GM12878 (cell line): ENCODE measurements at regions not wholly inside any gene's neighbourhood (a gene's known extent, or its start where the extent isn't known, plus 50 kb on each side); places are given as distances from the start of the nearest gene placed in this dataset.

Experiments used
- ATAC-seq: fragments of 200-7000 bp; cut with Tn5 transposase; 3 replicates; pipeline ENCODE4 v1.9.1; 2020; ENCODE audit warnings: mild to moderate bottlenecking, moderate library complexity
- BruUV-seq: library from RNA; stranded (reverse); fragments of 400-500 nt; replicated peaks from 2 replicates; lab custom pipeline; 2021; lab: Mats Ljungman, UMichigan
- CTCF ChIA-PET: fragments of 300-600 bp; sonication (Branson Sonifier 250); formaldehyde crosslinking; extraction: SDS; loops from one replicate; lab custom pipeline; 2021; ENCODE audit warnings: inconsistent platforms; lab: Yijun Ruan, JAX
- POLR2A ChIA-PET: fragments of 350-600 bp; formaldehyde crosslinking; extraction: SDS; loops from one replicate; lab custom pipeline; 2021; ENCODE audit warnings: inconsistent platforms; lab: Charles Lee
- RAD21 ChIA-PET: fragments of 300-600 bp; sonication (Branson Sonifier 250); formaldehyde crosslinking; loops from one replicate; lab custom pipeline; 2023; ENCODE audit warnings: antibody characterized with exemption; ENCODE audit not compliant: unreplicated experiment; lab: Charles Lee
- SMC1A ChIA-PET: fragments of 300-600 bp; sonication (Branson Sonifier 250); formaldehyde crosslinking; loops from one replicate; lab custom pipeline; 2023; ENCODE audit not compliant: unreplicated experiment, uncharacterized antibody; lab: Charles Lee
- DNase-seq: peaks from one replicate; pipeline ENCODE4 v3.0.0-alpha.2; 2011; ENCODE audit warnings: low read depth, low spot score
- FAIRE-seq: peaks from 3 replicates; lab custom pipeline; 2011; peaks lifted over from hg19 to GRCh38; lab: Jason Lieb, UNC
- H2AFZ ChIP-seq: 2 replicates; pipeline ENCODE4 v1.6.0; 2011; ENCODE audit warnings: low read depth, low read length, control low read depth; ENCODE audit not compliant: control insufficient read depth
- H3K27ac ChIP-seq: 2 replicates; pipeline ENCODE4 v1.5.1; 2011; ENCODE audit warnings: control low read depth; ENCODE audit not compliant: control insufficient read depth, insufficient read depth
- H3K27me3 ChIP-seq, 2 experiments: replicated peaks in 1 of 2; 2 replicates each; pipeline versions ENCODE4 v1.6.0 to v1.6.1; 2011; ENCODE audit warnings: low read length in 1 of 2; ENCODE audit not compliant: control insufficient read depth in 2 of 2, insufficient read depth in 2 of 2
- H3K36me3 ChIP-seq, 2 experiments: 2 replicates each; pipeline ENCODE4 v1.5.1; 2011; ENCODE audit warnings: low read length in 1 of 2; ENCODE audit not compliant: control insufficient read depth in 2 of 2, insufficient read depth in 2 of 2
- H3K4me1 ChIP-seq: 2 replicates; pipeline ENCODE4 v1.6.1; 2011; ENCODE audit warnings: mild to moderate bottlenecking, low read length, moderate library complexity, mixed read lengths; ENCODE audit not compliant: control insufficient read depth, insufficient read depth
- H3K4me2 ChIP-seq: 2 replicates; pipeline ENCODE4 v1.6.0; 2011; ENCODE audit warnings: control low read depth; ENCODE audit not compliant: control insufficient read depth, insufficient read depth
- H3K4me3 ChIP-seq: fragments of 200-600 bp; sonication (generic); 2 replicates; pipeline ENCODE4 v1.5.1; 2016
- H3K79me2 ChIP-seq: 2 replicates; pipeline ENCODE4 v1.6.0; 2011; ENCODE audit warnings: low read length; ENCODE audit not compliant: control insufficient read depth, insufficient read depth
- H3K9ac ChIP-seq: 2 replicates; pipeline ENCODE4 v1.8.0; 2011; ENCODE audit warnings: low read length, control low read depth, mixed read lengths; ENCODE audit not compliant: control insufficient read depth, insufficient read depth
- H3K9me3 ChIP-seq: replicated peaks from 3 replicates; pipeline ENCODE4 v1.5.1; 2011; ENCODE audit warnings: mild to moderate bottlenecking, low read length; ENCODE audit not compliant: control insufficient read depth, insufficient read depth
- H4K20me1 ChIP-seq: 2 replicates; pipeline ENCODE4 v1.6.0; 2011; ENCODE audit not compliant: control insufficient read depth, insufficient read depth
- CEBPZ ChIP-seq: fragments of 150-350 bp; IDR thresholded peaks from 2 replicates; pipeline ENCODE4 v1.6.1; 2016; ENCODE audit warnings: low read depth, low read length
- CHD1 ChIP-seq: IDR thresholded peaks from 2 replicates; pipeline ENCODE4 v1.6.1; 2012; ENCODE audit warnings: low read depth, low read length, improper control_type of control experiment
- CREB1 ChIP-seq: IDR thresholded peaks from 2 replicates; pipeline ENCODE4 v1.6.1; 2012; ENCODE audit warnings: low read depth, mild to moderate bottlenecking, inconsistent platforms
- KLF5 ChIP-seq: fragments of 450-650 bp; IDR thresholded peaks from 2 replicates; pipeline ENCODE4 v1.6.1; 2014; ENCODE audit warnings: mild to moderate bottlenecking; ENCODE audit not compliant: partially characterized antibody
- POU2F2 ChIP-seq: IDR thresholded peaks from 3 replicates; pipeline ENCODE4 v1.6.1; 2011; ENCODE audit warnings: low read depth, mild to moderate bottlenecking, low read length, borderline replicate concordance
- SREBF1 ChIP-seq: IDR thresholded peaks from 2 replicates; pipeline ENCODE4 v1.6.1; 2012; ENCODE audit warnings: mild to moderate bottlenecking, low read length
- WRNIP1 ChIP-seq: IDR thresholded peaks from 2 replicates; pipeline ENCODE4 v1.6.1; 2011; ENCODE audit warnings: low read depth, low read length, improper control_type of control experiment, borderline replicate concordance
- ZSCAN29 ChIP-seq: fragments of 450-650 bp; IDR thresholded peaks from 2 replicates; pipeline ENCODE4 v1.6.1; 2017; ENCODE audit warnings: mild to moderate bottlenecking, moderate library complexity
- WGBS: methylation state at CpG from one replicate; pipeline ENCODE4 v1.1.6; 2016; ENCODE audit warnings: low lambda C conversion rate; ENCODE audit not compliant: insufficient replicate concordance, insufficient coverage; ENCODE audit errors: missing lambda C conversion rate; 5-methylcytosine and 5-hydroxymethylcytosine counted together
- in situ Hi-C: fragments of 300-500 bp; cut with MboI; formaldehyde crosslinking; loops from 9 replicates; pipeline ENCODE4 v1.14.3; 2018; ENCODE audit warnings: mixed read lengths
- intact Hi-C: fragments of 100-400 bp; cut with micrococcal nuclease; formaldehyde crosslinking; loops from one replicate; pipeline ENCODE4 v1.14.2; 2022; ENCODE audit not compliant: unreplicated experiment
- TF ChIP-seq, protein P1 (sequence below): fragments of 450-650 bp; formaldehyde crosslinking; IDR thresholded peaks from 2 replicates; pipeline ENCODE4 v1.4.0; 2022; ENCODE audit warnings: mild to moderate bottlenecking, moderate library complexity

GRCh38 chr1:4602462-4603294, 51.7 kb upstream of the AJAP1 start:
- CTCF ChIA-PET: no interaction called here
- H3K4me2 ChIP-seq: no peak overlapping the region
- no peak overlapping the region for H3K4me3 ChIP-seq
- FAIRE-seq (no peak), ATAC-seq (no peak), DNase-seq (no peak)
- H2AFZ ChIP-seq: no peak overlapping the region
- in situ Hi-C loops: no loop called here
- H3K27me3 ChIP-seq: no peaks in the 10 kb centered on the region
- no peaks in the 10 kb centered on the region; the same call in 2 of the 3 replicates for H3K9me3 ChIP-seq
- intact Hi-C loops: no loop called here
- BruUV-seq: no TSS peak
- 23% methylated on average over 17 of the region's 17 CpGs for WGBS
- SMC1A ChIA-PET: no interaction called here
- POLR2A ChIA-PET: no interaction called here
- H3K27ac ChIP-seq: no peak overlapping the region
- H3K4me1 ChIP-seq: no peaks in the 10 kb centered on the region
- H3K36me3 ChIP-seq: no peaks in the 10 kb centered on the region
- H3K9ac ChIP-seq: no peak overlapping the region
- no peaks in the 10 kb centered on the region for H3K79me2 ChIP-seq
- no peaks in the 10 kb centered on the region for H4K20me1 ChIP-seq
- TF ChIP-seq, protein P1, sequence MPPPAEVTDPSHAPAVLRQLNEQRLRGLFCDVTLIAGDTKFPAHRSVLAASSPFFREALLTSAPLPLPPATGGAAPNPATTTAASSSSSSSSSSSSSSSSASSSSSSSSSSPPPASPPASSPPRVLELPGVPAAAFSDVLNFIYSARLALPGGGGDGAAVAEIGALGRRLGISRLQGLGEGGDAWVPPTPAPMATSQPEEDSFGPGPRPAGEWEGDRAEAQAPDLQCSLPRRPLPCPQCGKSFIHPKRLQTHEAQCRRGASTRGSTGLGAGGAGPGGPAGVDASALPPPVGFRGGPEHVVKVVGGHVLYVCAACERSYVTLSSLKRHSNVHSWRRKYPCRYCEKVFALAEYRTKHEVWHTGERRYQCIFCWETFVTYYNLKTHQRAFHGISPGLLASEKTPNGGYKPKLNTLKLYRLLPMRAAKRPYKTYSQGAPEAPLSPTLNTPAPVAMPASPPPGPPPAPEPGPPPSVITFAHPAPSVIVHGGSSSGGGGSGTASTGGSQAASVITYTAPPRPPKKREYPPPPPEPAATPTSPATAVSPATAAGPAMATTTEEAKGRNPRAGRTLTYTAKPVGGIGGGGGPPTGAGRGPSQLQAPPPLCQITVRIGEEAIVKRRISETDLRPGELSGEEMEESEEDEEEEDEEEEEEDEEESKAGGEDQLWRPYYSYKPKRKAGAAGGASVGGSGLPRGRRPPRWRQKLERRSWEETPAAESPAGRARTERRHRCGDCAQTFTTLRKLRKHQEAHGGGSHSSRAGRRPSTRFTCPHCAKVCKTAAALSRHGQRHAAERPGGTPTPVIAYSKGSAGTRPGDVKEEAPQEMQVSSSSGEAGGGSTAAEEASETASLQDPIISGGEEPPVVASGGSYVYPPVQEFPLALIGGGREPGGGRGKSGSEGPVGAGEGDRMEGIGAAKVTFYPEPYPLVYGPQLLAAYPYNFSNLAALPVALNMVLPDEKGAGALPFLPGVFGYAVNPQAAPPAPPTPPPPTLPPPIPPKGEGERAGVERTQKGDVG (CRISPR knock-in tag): no peak
- TF ChIP-seq POU2F2: no peak
- TF ChIP-seq WRNIP1: no peak
- no peak for TF ChIP-seq SREBF1
- TF ChIP-seq CREB1: no peak
- no peak for TF ChIP-seq ZSCAN29
- TF ChIP-seq CHD1: no peak
- TF ChIP-seq CEBPZ: no peak
- TF ChIP-seq KLF5: no peak
- RAD21 ChIA-PET: no interaction called here
